ENCODE measurements at regions not wholly inside any gene's neighbourhood (a gene's known extent, or its start where the extent isn't known, plus 50 kb on each side); places are given as distances from the start of the nearest gene placed in this dataset.

DNA sequence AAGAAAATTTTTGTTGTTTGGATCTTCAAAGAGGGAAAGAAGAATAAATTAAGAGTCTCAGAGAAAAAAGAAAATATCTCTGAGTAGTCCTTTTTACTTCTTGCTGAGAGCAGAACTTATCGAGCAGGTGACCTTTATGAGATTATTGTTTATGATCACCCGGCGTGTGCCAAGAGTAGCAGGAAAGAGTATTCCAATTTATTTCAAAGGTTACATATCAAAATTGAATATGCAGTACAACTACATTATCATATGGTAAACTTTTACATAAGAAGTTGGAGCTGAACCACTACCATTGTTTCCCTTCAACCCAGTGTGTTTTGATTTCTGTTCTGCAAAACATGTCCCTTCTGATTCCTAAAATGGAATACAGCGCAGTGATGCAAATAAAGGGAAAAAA is 204.3 kb upstream of the SNX7 start:
- TF ChIP-seq EZH2phosphoT487 (IDR thresholded peaks at IDR 0.05; ENCODE audit: insufficient read depth, low read depth) (no peak), EZH2 (IDR thresholded peaks at IDR 0.05; ENCODE audit: insufficient read depth, poor library complexity, severe bottlenecking) (no peak)
